SK-N-SH (cell line): ENCODE measurements at regions not wholly inside any gene's neighbourhood (a gene's known extent, or its start where the extent isn't known, plus 50 kb on each side); places are given as distances from the start of the nearest gene placed in this dataset.

ENCODE experiments used
- EZH2phosphoT487 ChIP-seq: fragments of 200-600 bp; sonication (generic); IDR thresholded peaks from 2 replicates; pipeline ENCODE4 v1.6.1; 2017; ENCODE audit warnings: low read depth, mixed run types, mild to moderate bottlenecking, antibody characterized with exemption, moderate library complexity, borderline replicate concordance
- FOXM1 ChIP-seq: IDR thresholded peaks from 2 replicates; pipeline ENCODE4 v1.4.0; 2012; ENCODE audit warnings: low read depth, mild to moderate bottlenecking
- NRF1 ChIP-seq: IDR thresholded peaks from 2 replicates; pipeline ENCODE4 v1.6.1; 2012; ENCODE audit warnings: low read depth, mild to moderate bottlenecking, low read length
- POLR2AphosphoS5 ChIP-seq: IDR thresholded peaks from 2 replicates; pipeline ENCODE4 v1.6.1; 2012; ENCODE audit warnings: low read depth, low read length
- RAD21 ChIP-seq: IDR thresholded peaks from 2 replicates; pipeline ENCODE4 v1.6.1; 2012; ENCODE audit warnings: mild to moderate bottlenecking, low read length
- SMC3 ChIP-seq: IDR thresholded peaks from 2 replicates; pipeline ENCODE4 v1.6.1; 2012; ENCODE audit warnings: low read depth, low read length, improper control_type of control experiment
- TAF1 ChIP-seq: IDR thresholded peaks from 2 replicates; pipeline ENCODE4 v1.6.1; 2012; ENCODE audit warnings: low read depth, mild to moderate bottlenecking, low read length, moderate library complexity, borderline replicate concordance
- TCF12 ChIP-seq: IDR thresholded peaks from 2 replicates; pipeline ENCODE4 v1.4.0; 2012
- TEAD4 ChIP-seq: IDR thresholded peaks from 2 replicates; pipeline ENCODE4 v1.4.0; 2012; ENCODE audit warnings: mild to moderate bottlenecking, borderline replicate concordance; ENCODE audit not compliant: insufficient read depth
- TF ChIP-seq, protein P1 (sequence below): fragments of 200-600 bp; sonication (generic); IDR thresholded peaks from 2 replicates; pipeline ENCODE4 v1.6.1; 2017; ENCODE audit warnings: antibody characterized with exemption, mild to moderate bottlenecking, moderate library complexity
- TF ChIP-seq, protein P2 (sequence below): fragments of 150-350 bp; IDR thresholded peaks from 2 replicates; pipeline ENCODE4 v1.6.1; 2016; ENCODE audit warnings: mild to moderate bottlenecking, low read depth, low read length
- TF ChIP-seq, protein P3 (sequence below): IDR thresholded peaks from 2 replicates; pipeline ENCODE4 v1.4.0; 2012; ENCODE audit warnings: low read depth

DNA sequence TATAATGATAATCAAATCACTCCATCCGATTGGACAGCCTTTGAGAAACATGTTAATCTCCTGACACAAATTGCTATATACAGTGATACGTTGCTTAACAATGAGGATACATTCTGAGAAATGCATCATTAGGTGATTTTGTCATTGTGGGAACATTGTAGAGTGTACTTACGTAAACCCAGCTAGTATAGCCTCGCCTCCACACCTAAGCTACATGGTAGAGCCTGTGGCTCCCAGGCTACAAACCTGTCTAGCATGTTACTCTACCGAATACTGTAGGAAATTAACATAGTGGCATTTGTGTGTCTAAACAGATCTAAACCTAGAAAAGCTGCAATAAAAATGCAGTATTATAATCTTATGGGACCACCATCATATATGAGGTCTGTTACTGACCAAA lies 128.6 kb upstream of the PWP1 start:
- TF ChIP-seq, protein P1, sequence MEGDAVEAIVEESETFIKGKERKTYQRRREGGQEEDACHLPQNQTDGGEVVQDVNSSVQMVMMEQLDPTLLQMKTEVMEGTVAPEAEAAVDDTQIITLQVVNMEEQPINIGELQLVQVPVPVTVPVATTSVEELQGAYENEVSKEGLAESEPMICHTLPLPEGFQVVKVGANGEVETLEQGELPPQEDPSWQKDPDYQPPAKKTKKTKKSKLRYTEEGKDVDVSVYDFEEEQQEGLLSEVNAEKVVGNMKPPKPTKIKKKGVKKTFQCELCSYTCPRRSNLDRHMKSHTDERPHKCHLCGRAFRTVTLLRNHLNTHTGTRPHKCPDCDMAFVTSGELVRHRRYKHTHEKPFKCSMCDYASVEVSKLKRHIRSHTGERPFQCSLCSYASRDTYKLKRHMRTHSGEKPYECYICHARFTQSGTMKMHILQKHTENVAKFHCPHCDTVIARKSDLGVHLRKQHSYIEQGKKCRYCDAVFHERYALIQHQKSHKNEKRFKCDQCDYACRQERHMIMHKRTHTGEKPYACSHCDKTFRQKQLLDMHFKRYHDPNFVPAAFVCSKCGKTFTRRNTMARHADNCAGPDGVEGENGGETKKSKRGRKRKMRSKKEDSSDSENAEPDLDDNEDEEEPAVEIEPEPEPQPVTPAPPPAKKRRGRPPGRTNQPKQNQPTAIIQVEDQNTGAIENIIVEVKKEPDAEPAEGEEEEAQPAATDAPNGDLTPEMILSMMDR: no peak
- TF ChIP-seq POLR2AphosphoS5 (no peak), SMC3 (no peak), TEAD4 (no peak), TAF1 (no peak), NRF1 (no peak), EZH2phosphoT487 (no peak), FOXM1 (no peak), TCF12 (no peak), RAD21 (no peak)
- TF ChIP-seq, protein P2, sequence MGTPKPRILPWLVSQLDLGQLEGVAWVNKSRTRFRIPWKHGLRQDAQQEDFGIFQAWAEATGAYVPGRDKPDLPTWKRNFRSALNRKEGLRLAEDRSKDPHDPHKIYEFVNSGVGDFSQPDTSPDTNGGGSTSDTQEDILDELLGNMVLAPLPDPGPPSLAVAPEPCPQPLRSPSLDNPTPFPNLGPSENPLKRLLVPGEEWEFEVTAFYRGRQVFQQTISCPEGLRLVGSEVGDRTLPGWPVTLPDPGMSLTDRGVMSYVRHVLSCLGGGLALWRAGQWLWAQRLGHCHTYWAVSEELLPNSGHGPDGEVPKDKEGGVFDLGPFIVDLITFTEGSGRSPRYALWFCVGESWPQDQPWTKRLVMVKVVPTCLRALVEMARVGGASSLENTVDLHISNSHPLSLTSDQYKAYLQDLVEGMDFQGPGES: no peak
- TF ChIP-seq, protein P3, sequence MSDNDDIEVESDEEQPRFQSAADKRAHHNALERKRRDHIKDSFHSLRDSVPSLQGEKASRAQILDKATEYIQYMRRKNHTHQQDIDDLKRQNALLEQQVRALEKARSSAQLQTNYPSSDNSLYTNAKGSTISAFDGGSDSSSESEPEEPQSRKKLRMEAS: no peak
